ENCODE measurements at regions not wholly inside any gene's neighbourhood (a gene's known extent, or its start where the extent isn't known, plus 50 kb on each side); places are given as distances from the start of the nearest gene placed in this dataset.

GRCh38 chr3:124267406-124267805 is 275.5 kb upstream of the ROPN1 start:
- Histone ChIP-seq H3K27me3 (ENCODE audit: control insufficient read depth in 1 of 2, insufficient read depth in 2 of 2, low read length in 2 of 2) (no peaks in the 10 kb centered on the region), H3K79me2 (ENCODE audit: insufficient read depth, low read length) (no peaks in the 10 kb centered on the region), H3K4me1 (ENCODE audit: insufficient read depth, low read length) (peaks cover 8% of the 10 kb centered on the region), H3K27ac (ENCODE audit: extremely low read length, insufficient read depth, low read length) (no peak overlapping the region), H3K4me2 (ENCODE audit: low read depth, low read length) (no peak overlapping the region), H3K4me3 (replicated peaks in 1 of 3; ENCODE audit: insufficient read depth in 1 of 3, low read depth in 2 of 3, low read length in 3 of 3) (no peak overlapping the region), H3K36me3 (replicated peaks in 1 of 2; ENCODE audit: control insufficient read depth in 1 of 2, insufficient read depth in 2 of 2, low read length in 2 of 2) (no peaks in the 10 kb centered on the region), H4K20me1 (ENCODE audit: insufficient read depth, low read length) (no peaks in the 10 kb centered on the region), H3K9ac (ENCODE audit: insufficient read depth, low read depth, low read length) (no peak overlapping the region), H3K9me3 (ENCODE audit: low read length) (no peaks in the 10 kb centered on the region), H2AFZ (ENCODE audit: low read length) (peak overlapping the region; percentile 1)
- FAIRE-seq (no peak), ATAC-seq (no peak), DNase-seq (ENCODE audit: low spot score) (no peak)
- POLR2A ChIA-PET: no interaction called here
- CTCF ChIA-PET (ENCODE audit: low intra/inter-chr PET ratio, low total read pairs): no interaction called here
- TF ChIP-seq ZZZ3 (CRISPR knock-in tag; IDR thresholded peaks at IDR 0.05; ENCODE audit: borderline replicate concordance) (no peak), ZSCAN31 (CRISPR knock-in tag; IDR thresholded peaks at IDR 0.05; ENCODE audit: low read depth) (no peak), ZC3H13 (CRISPR knock-in tag; IDR thresholded peaks at IDR 0.05) (no peak), HOXA5 (CRISPR knock-in tag; IDR thresholded peaks at IDR 0.05) (no peak), SRSF1 (optimal IDR thresholded peaks at IDR 0.05; ENCODE audit: low read depth, low read length) (no peak), HNRNPUL1 (IDR thresholded peaks at IDR 0.05; ENCODE audit: low read depth, low read length) (no peak), ZNF770 (CRISPR knock-in tag; IDR thresholded peaks at IDR 0.05) (no peak), MTA1 (CRISPR knock-in tag; IDR thresholded peaks at IDR 0.05; ENCODE audit: borderline replicate concordance) (no peak), ZNF317 (CRISPR knock-in tag; IDR thresholded peaks at IDR 0.05) (no peak), KDM1A (CRISPR knock-in tag; IDR thresholded peaks at IDR 0.05) (no peak), FOXC1 (CRISPR knock-in tag; IDR thresholded peaks at IDR 0.05; ENCODE audit: borderline replicate concordance) (no peak), ZNF281 (CRISPR knock-in tag; IDR thresholded peaks at IDR 0.05; ENCODE audit: borderline replicate concordance) (no peak)
- TF ChIP-seq, protein P1, sequence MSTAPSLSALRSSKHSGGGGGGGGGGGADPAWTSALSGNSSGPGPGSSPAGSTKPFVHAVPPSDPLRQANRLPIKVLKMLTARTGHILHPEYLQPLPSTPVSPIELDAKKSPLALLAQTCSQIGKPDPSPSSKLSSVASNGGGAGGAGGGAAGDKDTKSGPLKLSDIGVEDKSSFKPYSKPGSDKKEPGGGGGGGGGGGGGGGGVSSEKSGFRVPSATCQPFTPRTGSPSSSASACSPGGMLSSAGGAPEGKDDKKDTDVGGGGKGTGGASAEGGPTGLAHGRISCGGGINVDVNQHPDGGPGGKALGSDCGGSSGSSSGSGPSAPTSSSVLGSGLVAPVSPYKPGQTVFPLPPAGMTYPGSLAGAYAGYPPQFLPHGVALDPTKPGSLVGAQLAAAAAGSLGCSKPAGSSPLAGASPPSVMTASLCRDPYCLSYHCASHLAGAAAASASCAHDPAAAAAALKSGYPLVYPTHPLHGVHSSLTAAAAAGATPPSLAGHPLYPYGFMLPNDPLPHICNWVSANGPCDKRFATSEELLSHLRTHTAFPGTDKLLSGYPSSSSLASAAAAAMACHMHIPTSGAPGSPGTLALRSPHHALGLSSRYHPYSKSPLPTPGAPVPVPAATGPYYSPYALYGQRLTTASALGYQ (CRISPR knock-in tag; IDR thresholded peaks at IDR 0.05): no peak
- TF ChIP-seq, protein P2, sequence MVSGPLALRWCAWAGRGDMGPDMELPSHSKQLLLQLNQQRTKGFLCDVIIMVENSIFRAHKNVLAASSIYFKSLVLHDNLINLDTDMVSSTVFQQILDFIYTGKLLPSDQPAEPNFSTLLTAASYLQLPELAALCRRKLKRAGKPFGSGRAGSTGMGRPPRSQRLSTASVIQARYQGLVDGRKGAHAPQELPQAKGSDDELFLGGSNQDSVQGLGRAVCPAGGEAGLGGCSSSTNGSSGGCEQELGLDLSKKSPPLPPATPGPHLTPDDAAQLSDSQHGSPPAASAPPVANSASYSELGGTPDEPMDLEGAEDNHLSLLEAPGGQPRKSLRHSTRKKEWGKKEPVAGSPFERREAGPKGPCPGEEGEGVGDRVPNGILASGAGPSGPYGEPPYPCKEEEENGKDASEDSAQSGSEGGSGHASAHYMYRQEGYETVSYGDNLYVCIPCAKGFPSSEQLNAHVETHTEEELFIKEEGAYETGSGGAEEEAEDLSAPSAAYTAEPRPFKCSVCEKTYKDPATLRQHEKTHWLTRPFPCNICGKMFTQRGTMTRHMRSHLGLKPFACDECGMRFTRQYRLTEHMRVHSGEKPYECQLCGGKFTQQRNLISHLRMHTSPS (CRISPR knock-in tag; IDR thresholded peaks at IDR 0.05; ENCODE audit: low read depth): no peak
- in situ Hi-C loops (cut with HindIII; ENCODE audit: extremely low pct_ligation_motif_present, low pct_unique_long_range_greater_than_20kb): loop anchor here (25.0 kb wide), 1 partner anchor 255 kb away; no protein-coding TSS in a partner anchor
- no TSS peak for BruUV-seq (replicated peaks)
- intact Hi-C loops (cut with micrococcal nuclease; ENCODE audit: unreplicated experiment): no loop called here

Data from HepG2 (cell line).